Activated CD4-positive, alpha-beta T cell treated with anti-CD3 and anti-CD28 coated beads, Interleukin-2, amount 10 ng/mL, durations not matched to agents 7 days and 5 days (primary cell): ENCODE measurements at regions not wholly inside any gene's neighbourhood (a gene's known extent, or its start where the extent isn't known, plus 50 kb on each side); places are given as distances from the start of the nearest gene placed in this dataset.

Experiments used
- CTCF ChIA-PET: fragments of 350-600 bp; sonication (Branson Sonifier 250); formaldehyde crosslinking; loops from one replicate; lab custom pipeline; 2021; ENCODE audit warnings: antibody characterized with exemption; lab: Charles Lee
- POLR2A ChIA-PET: fragments of 350-600 bp; sonication (Branson Sonifier 250); formaldehyde crosslinking; loops from one replicate; lab custom pipeline; 2021; ENCODE audit warnings: antibody characterized with exemption; lab: Charles Lee
- DNase-seq: peaks from one replicate; pipeline ENCODE4 v3.0.0-alpha.2; 2020
- H3K27ac Mint-ChIP-seq: one replicate; pipeline ENCODE4 v1.8.0; 2021; ENCODE audit warnings: mild to moderate bottlenecking, moderate library complexity, mixed read lengths
- H3K27me3 Mint-ChIP-seq: one replicate; pipeline ENCODE4 v1.8.0; 2021; ENCODE audit warnings: mixed read lengths
- H3K36me3 Mint-ChIP-seq: one replicate; pipeline ENCODE4 v1.8.0; 2021; ENCODE audit warnings: low read depth, mixed read lengths
- H3K4me1 Mint-ChIP-seq: one replicate; pipeline ENCODE4 v1.8.0; 2021; ENCODE audit warnings: mixed read lengths
- H3K4me3 Mint-ChIP-seq: one replicate; pipeline ENCODE4 v1.8.0; 2021; ENCODE audit warnings: mild to moderate bottlenecking, moderate library complexity, mixed read lengths
- H3K9me3 Mint-ChIP-seq: one replicate; pipeline ENCODE4 v1.8.0; 2021; ENCODE audit warnings: mixed read lengths

DNA sequence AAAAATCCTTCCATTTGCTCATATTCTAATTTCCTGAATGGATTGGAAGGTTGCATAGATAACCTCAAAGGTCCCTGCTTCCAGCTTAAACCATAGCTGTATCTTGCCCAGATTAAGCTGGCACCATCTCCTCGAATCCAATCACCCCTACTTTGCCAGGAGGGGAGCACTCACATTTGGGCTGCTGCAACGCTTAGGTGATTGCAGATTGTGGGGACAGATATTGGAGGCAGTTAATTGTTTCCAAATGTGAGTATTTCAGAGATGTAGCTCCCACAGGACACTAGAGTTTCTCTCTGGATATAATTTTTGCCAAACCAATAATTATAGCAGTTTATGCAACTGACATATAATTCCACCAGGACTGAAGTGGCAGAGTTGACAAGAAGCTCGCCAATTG, 53.5 kb upstream of the ACSL1 start:
- no peak for DNase-seq
- ChIA-PET CTCF (interaction anchor here (1.3 kb wide), 1 partner anchor 27 kb away, joined by 3 read pairs; no protein-coding TSS in a partner anchor), POLR2A (no interaction called here)
- peaks cover 2% of the 10 kb centered on the region for H3K27me3 Mint-ChIP-seq
- H3K4me1 Mint-ChIP-seq = no peaks in the 10 kb centered on the region
- H3K36me3 Mint-ChIP-seq = no peaks in the 10 kb centered on the region
- H3K9me3 Mint-ChIP-seq = no peaks in the 10 kb centered on the region
- H3K27ac Mint-ChIP-seq = no peak overlapping the region
- H3K4me3 Mint-ChIP-seq = no peak overlapping the region

DNA sequence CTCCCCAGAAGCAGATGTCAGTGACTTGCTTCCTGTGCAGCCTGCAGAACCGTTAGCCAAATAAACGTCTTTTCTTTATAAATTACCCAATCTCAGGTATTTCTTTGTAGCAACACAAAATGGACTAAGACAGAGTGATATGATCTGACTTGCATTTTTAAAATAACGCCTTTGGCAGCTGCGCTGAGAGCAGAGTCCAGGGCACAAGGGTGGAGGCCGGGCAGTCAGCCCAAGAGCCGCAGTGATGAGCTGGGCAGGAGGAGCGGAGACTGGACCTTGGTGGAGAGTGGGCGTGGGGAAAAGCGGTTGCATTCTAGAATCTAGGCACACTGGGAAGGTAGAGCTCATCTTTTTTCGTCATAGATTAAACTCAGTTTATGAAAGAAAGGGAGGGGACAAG, 56.5 kb upstream of the ACSL1 start:
- Mint-ChIP-seq H3K27me3 (peaks cover 2% of the 10 kb centered on the region), H3K4me1 (no peaks in the 10 kb centered on the region), H3K27ac (no peak overlapping the region), H3K36me3 (no peaks in the 10 kb centered on the region), H3K4me3 (no peak overlapping the region), H3K9me3 (no peaks in the 10 kb centered on the region)
- DNase-seq = no peak
- ChIA-PET CTCF (interaction anchor here (2.4 to 3.1 kb wide), 2 partner anchors 10 to 11 kb away, joined by 5 to 10 read pairs; no protein-coding TSS in a partner anchor), POLR2A (no interaction called here)

DNA sequence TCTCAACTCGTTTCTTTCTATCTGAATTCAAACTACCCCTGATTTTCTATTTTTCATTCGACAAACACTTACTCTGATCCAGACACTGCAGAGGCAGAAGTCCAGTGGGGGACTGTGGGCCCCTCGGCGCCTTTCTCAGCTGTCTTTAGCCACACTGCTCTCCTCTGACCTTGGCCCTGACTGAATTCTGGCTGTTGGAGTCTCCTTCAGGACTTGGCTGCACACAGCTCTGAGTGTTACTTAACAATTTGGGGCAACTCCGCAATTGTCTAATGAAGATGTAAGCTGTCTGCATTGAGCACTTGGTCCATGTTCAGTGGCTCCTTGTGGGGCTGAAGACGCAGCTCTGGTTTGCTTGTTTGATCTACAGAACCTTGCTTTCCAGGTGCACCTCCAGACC, 57.3 kb upstream of the ACSL1 start:
- POLR2A ChIA-PET = no interaction called here
- H3K36me3 Mint-ChIP-seq = no peaks in the 10 kb centered on the region
- DNase-seq = no peak
- no peak overlapping the region for H3K4me3 Mint-ChIP-seq
- H3K4me1 Mint-ChIP-seq = no peaks in the 10 kb centered on the region
- H3K27ac Mint-ChIP-seq = no peak overlapping the region
- no peaks in the 10 kb centered on the region for H3K9me3 Mint-ChIP-seq
- CTCF ChIA-PET = interaction anchor here (1.0 to 3.1 kb wide), 3 partner anchors 9 to 10 kb away, joined by 3 to 10 read pairs (median 5); no protein-coding TSS in a partner anchor
- peaks cover 2% of the 10 kb centered on the region for H3K27me3 Mint-ChIP-seq

DNA sequence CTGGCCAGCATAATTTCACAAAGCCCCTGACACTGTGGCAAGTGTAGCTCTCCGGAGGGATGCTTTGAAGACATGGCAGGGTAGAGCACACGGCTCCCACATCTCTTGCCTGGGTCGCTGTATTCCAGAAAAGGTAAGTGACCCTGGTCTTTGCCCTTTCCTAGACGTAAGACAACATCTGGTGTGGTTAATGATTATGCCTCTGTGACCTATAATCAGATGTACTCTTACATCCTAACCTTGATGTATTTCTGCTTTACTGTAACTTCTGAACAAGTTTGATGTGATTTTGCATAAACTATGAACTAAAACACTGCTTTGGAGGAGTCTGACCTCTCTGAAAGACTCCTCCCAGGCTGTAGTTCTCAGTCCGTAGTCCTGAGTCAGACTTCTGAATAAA, 59.1 kb upstream of the ACSL1 start:
- Mint-ChIP-seq H3K27ac (no peak overlapping the region), H3K4me1 (peaks cover 1% of the 10 kb centered on the region), H3K4me3 (no peak overlapping the region), H3K9me3 (no peaks in the 10 kb centered on the region), H3K27me3 (peaks cover 2% of the 10 kb centered on the region), H3K36me3 (no peaks in the 10 kb centered on the region)
- CTCF ChIA-PET = interaction anchor here (1.4 kb wide), 1 partner anchor 11 kb away, joined by 3 read pairs; no protein-coding TSS in a partner anchor
- POLR2A ChIA-PET = no interaction called here
- no peak for DNase-seq

DNA sequence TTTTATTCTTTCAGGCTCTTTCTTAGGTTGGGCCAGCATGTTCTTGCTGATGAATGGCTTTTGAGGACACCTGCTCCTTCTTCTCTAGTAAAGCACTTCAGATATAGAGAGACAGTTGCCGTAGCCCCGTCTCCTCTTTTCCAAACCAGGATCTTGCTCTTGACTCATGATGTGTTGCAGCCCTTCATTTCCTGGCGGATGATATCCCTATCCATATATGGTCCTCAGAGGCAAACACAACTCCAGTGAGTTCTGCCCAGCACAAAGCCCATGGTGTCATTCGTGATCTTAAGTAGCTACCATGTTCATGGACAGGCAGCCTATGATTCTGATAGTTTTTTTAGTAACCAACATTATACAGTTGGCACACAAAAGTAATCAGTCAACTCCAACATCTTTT, 59.8 kb upstream of the ACSL1 start:
- no peak for DNase-seq
- Mint-ChIP-seq H3K27ac (no peak overlapping the region), H3K9me3 (no peaks in the 10 kb centered on the region), H3K27me3 (peaks cover 2% of the 10 kb centered on the region), H3K4me3 (no peak overlapping the region), H3K36me3 (no peaks in the 10 kb centered on the region), H3K4me1 (peaks cover 6% of the 10 kb centered on the region)
- CTCF ChIA-PET = interaction anchor here (1.4 kb wide), 1 partner anchor 11 kb away, joined by 3 read pairs; no protein-coding TSS in a partner anchor
- POLR2A ChIA-PET = no interaction called here

DNA sequence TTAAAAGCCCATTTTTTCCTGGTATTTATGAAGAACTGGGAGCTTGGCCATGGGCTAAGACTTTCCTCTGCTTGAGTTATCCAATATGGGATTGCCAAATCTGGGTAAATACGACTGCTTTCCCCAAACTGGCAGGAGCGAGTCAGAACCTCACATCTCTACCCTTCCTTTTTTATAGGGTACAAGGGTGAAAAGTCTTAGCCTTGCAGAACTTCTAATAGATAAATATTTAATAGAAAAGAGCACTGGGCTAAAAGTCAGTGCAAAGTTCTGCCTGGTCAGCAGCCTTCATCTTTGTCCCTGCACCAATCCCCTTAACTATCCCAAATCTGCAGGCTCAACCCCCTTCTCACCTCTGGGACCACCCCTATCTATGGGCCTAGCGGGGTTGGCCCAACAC, 61.6 kb upstream of the ACSL1 start:
- POLR2A ChIA-PET = no interaction called here
- Mint-ChIP-seq H3K4me1 (peaks cover 6% of the 10 kb centered on the region), H3K36me3 (no peaks in the 10 kb centered on the region), H3K4me3 (no peak overlapping the region), H3K9me3 (no peaks in the 10 kb centered on the region), H3K27ac (no peak overlapping the region), H3K27me3 (peaks cover 2% of the 10 kb centered on the region)
- DNase-seq = no peak
- CTCF ChIA-PET = no interaction called here

DNA sequence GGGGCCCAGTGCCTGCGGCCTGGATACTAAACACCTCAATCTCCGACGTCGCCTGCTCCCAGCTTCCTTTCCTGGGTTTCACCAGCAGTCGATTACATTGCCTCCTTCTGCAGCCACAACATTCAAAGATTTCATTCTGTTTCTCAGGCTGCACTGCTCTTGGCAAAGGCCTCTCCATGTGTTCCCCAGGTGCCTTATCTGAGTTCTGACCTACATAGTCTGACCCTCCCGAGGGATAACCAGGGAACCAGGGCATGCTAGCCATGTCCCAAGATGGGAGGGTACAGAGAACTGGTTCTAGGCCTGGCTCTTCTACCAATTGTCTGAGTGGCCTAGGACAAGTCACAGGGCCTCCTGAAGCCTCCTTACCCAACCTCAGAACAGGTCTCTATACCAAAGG, 62.2 kb upstream of the ACSL1 start:
- H3K4me3 Mint-ChIP-seq = no peak overlapping the region
- POLR2A ChIA-PET = no interaction called here
- H3K36me3 Mint-ChIP-seq = no peaks in the 10 kb centered on the region

DNA sequence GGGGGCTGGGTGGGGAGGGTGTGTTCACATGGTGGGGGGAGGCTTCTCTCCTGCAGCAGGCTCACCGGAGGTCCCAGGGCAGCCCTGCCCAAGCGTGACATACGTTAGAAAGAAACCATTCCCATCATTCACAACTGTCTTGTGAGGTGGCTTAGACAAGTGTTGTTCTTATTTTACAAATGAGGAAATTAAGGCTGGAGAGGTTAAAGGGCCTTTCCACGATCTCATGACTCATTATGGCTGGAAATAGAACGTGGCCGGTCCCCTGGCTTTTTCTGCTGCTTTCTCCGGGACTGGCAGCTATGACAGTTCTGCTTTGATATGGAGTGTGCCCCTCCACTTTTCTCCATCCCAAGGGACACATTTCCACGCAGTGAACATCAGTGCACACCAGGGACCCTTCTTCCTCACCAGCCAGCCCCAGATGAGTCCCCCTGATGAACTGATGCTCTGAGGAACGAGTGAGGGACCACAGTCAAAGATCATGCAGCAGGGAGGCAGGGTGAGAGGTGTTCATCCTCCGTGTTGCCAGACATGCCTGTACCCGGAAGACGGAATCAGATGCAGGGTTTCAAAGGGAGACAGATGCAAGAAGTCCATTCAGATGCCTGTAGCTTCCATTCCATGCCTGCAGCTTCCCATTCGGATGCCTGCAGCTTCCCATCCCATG, 64.0 kb upstream of the ACSL1 start:
- no peak overlapping the region for H3K4me3 Mint-ChIP-seq
- POLR2A ChIA-PET = no interaction called here
- H3K4me1 Mint-ChIP-seq = peaks cover 6% of the 10 kb centered on the region
- no peak overlapping the region for H3K27ac Mint-ChIP-seq
- H3K36me3 Mint-ChIP-seq = no peaks in the 10 kb centered on the region
- no peak for DNase-seq
- CTCF ChIA-PET = no interaction called here
- H3K9me3 Mint-ChIP-seq = no peaks in the 10 kb centered on the region
- H3K27me3 Mint-ChIP-seq = peaks cover 11% of the 10 kb centered on the region

More for the DNA sequence above, 62.2 kb upstream of the ACSL1 start:
- no peaks in the 10 kb centered on the region for H3K9me3 Mint-ChIP-seq
- no peak overlapping the region for H3K27ac Mint-ChIP-seq
- no peak for DNase-seq
- H3K27me3 Mint-ChIP-seq = peaks cover 2% of the 10 kb centered on the region
- H3K4me1 Mint-ChIP-seq = peaks cover 6% of the 10 kb centered on the region
- CTCF ChIA-PET = no interaction called here

DNA sequence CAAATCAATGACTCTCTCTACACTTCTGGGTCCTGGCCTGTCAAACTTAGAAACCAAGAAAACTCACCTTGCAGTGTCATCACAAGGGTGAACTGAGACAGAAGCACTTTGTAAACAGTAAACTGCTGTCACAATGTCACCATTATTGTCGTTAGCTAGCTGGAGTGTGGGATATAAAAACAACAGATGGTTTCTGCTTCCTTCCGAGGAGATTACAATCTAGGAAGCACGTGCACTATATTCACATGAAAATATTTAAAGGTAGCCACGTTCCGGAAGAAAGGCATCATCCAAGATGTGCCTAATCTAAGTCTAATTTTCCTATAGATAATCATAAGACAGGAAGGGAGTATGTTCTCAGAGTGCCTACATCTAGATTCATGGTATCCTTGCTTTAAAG, 64.7 kb upstream of the ACSL1 start:
- peaks cover 14% of the 10 kb centered on the region for H3K27me3 Mint-ChIP-seq
- no peaks in the 10 kb centered on the region for H3K36me3 Mint-ChIP-seq

DNA sequence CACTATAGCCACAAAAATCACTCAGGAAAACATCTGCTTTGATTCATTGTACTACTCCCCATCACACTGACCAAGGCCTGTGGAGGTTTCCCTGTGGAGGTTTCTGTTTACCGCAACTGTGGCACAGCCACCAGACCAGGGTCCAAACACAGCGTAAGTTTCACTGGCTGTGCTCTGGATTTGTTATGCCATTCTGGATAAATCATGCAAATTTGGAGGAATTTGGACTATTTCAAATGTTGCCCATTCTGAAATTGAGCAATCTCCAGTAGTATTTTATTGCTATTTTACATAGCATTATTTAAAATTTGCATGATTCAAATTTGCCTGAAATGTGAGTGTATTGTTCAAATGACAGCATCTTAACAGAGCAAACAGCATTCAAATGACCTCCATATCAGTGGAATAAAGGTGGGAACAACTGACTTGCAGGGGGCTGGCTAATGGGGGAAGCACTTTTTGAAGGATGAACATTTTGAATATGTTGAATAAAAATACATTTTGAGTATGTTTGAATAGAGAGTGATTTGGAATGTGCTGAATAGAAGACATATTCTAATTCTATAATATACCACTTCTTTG, 66.1 kb upstream of the ACSL1 start:
- Mint-ChIP-seq H3K4me3 (no peak overlapping the region), H3K27ac (no peak overlapping the region), H3K36me3 (no peaks in the 10 kb centered on the region), H3K9me3 (no peaks in the 10 kb centered on the region), H3K4me1 (peaks cover 6% of the 10 kb centered on the region), H3K27me3 (peaks cover 16% of the 10 kb centered on the region)
- CTCF ChIA-PET = interaction anchor here (0.9 kb wide), 1 partner anchor 14 kb away, joined by 3 read pairs; no protein-coding TSS in a partner anchor
- POLR2A ChIA-PET = no interaction called here
- DNase-seq = no peak

More for the DNA sequence above, 64.7 kb upstream of the ACSL1 start:
- Mint-ChIP-seq H3K4me1 (peaks cover 6% of the 10 kb centered on the region), H3K9me3 (no peaks in the 10 kb centered on the region), H3K4me3 (no peak overlapping the region), H3K27ac (no peak overlapping the region)
- POLR2A ChIA-PET = no interaction called here
- DNase-seq = no peak
- CTCF ChIA-PET = no interaction called here

DNA sequence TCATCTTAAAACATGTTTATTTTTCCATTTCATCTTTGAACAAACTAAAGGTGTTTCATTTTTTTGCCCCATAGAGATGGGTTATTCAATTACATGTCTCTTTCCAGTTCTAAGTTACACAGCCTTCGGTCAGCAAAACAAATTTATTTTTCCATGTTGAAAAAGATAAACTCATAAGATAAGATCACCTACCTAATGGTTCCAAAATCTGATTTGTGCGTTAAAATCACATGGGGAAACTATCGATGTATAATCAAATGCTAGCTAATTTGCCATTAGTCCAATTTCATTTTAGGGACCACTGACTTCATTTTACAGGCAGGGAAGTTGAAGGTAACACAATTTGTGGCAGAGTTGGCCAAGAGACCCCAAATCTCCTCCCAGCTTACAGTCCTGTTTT, 67.2 kb upstream of the ACSL1 start:
- Mint-ChIP-seq H3K27ac (no peak overlapping the region), H3K36me3 (no peaks in the 10 kb centered on the region), H3K9me3 (no peaks in the 10 kb centered on the region), H3K4me1 (peaks cover 6% of the 10 kb centered on the region), H3K4me3 (no peak overlapping the region), H3K27me3 (peaks cover 19% of the 10 kb centered on the region)
- ChIA-PET POLR2A (no interaction called here), CTCF (interaction anchor here (1.9 kb wide), 1 partner anchor 10 kb away, joined by 10 read pairs; no protein-coding TSS in a partner anchor)
- DNase-seq = no peak

DNA sequence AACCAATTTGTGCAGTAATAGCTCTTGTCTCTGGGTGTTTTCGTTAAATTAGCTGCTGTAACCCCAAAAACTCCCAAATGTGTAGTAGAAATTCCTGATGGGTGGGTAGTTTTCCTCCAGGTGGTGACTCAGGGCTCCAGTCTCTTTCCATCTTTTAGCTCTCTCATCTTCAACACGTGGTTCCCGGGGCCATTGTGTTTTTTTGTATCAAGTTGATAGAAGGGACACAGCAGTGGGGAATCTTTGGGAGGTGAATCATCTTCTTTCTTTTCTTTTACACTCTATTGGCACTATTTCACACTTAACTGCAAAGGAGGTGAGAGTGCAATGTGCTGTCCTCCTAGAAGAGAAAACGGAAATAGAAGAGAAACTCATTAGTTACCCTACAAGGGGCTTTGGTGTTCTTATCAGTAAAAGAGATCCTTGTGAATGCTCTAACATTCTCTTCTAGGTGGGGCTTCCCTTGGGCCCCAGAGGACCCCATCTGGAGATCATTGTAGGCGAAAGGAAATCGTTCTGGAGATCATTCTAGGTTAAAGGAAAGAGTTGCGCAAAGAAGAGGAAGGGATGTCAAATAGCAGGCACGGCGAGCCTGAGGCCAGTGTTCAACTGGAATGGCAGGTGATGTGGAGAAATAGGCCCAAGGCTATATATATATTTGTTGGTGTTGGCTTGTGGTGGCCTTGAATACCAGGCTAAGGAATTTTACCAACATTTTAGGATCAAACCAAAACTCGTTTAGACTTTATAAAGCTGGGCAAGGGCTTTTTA, 68.2 kb upstream of the ACSL1 start:
- ChIA-PET CTCF (interaction anchor here (1.9 kb wide), 1 partner anchor 11 kb away, joined by 10 read pairs; no protein-coding TSS in a partner anchor), POLR2A (no interaction called here)
- DNase-seq = no peak
- H3K36me3 Mint-ChIP-seq = no peaks in the 10 kb centered on the region
- no peaks in the 10 kb centered on the region for H3K9me3 Mint-ChIP-seq
- H3K4me3 Mint-ChIP-seq = no peak overlapping the region
- H3K27ac Mint-ChIP-seq = no peak overlapping the region
- H3K4me1 Mint-ChIP-seq = peaks cover 6% of the 10 kb centered on the region
- peaks cover 21% of the 10 kb centered on the region for H3K27me3 Mint-ChIP-seq
